WTC11 (cell line): ENCODE measurements at regions not wholly inside any gene's neighbourhood (a gene's known extent, or its start where the extent isn't known, plus 50 kb on each side); places are given as distances from the start of the nearest gene placed in this dataset.

Experiments used
- ATAC-seq: fragments of 200-7000 bp; cut with Tn5 transposase; 2 replicates; pipeline ENCODE4 v1.10.0; 2021; ENCODE audit warnings: mild to moderate bottlenecking, moderate library complexity
- CTCF ChIA-PET: fragments of 300-600 bp; sonication (Branson Sonifier 250); formaldehyde crosslinking; loops from one replicate; lab custom pipeline; 2021; ENCODE audit warnings: antibody characterized with exemption; lab: Charles Lee
- POLR2A ChIA-PET: fragments of 350-600 bp; sonication (Branson Sonifier 250); formaldehyde crosslinking; loops from one replicate; lab custom pipeline; 2021; ENCODE audit warnings: antibody characterized with exemption; lab: Charles Lee
- DNase-seq: peaks from one replicate; pipeline ENCODE4 v3.0.0; 2021; ENCODE audit warnings: low spot score
- H3K27ac Mint-ChIP-seq: 2 replicates; pipeline ENCODE4 v1.8.0; 2021; ENCODE audit warnings: mixed read lengths
- H3K27me3 Mint-ChIP-seq: 2 replicates; pipeline ENCODE4 v1.8.0; 2021; ENCODE audit warnings: low read depth, mild to moderate bottlenecking, moderate library complexity, mixed read lengths
- H3K36me3 Mint-ChIP-seq: 2 replicates; pipeline ENCODE4 v1.8.0; 2021; ENCODE audit warnings: mixed read lengths
- H3K4me1 Mint-ChIP-seq: 2 replicates; pipeline ENCODE4 v1.8.0; 2022; ENCODE audit warnings: mixed read lengths
- H3K4me3 Mint-ChIP-seq: 2 replicates; pipeline ENCODE4 v1.8.0; 2021; ENCODE audit warnings: mild to moderate bottlenecking, moderate library complexity, mixed read lengths
- H3K9me3 Mint-ChIP-seq: 2 replicates; pipeline ENCODE4 v1.8.0; 2021; ENCODE audit warnings: mixed read lengths
- AFF4 ChIP-seq: sonication (generic); formaldehyde crosslinking; IDR thresholded peaks from 2 replicates; pipeline ENCODE4 v1.8.1; 2023; ENCODE audit warnings: mild to moderate bottlenecking, missing genetic modification reagents, borderline replicate concordance
- ATF1 ChIP-seq: sonication (generic); formaldehyde crosslinking; IDR thresholded peaks from 2 replicates; pipeline ENCODE4 v1.8.1; 2023; ENCODE audit warnings: mild to moderate bottlenecking, moderate library complexity, missing genetic modification reagents
- ATF2 ChIP-seq: sonication (generic); formaldehyde crosslinking; IDR thresholded peaks from 2 replicates; pipeline ENCODE4 v1.8.1; 2022; ENCODE audit warnings: low read depth, missing genetic modification reagents, borderline replicate concordance
- CDX4 ChIP-seq: fragments of 250-450 bp; sonication (Bioruptor Pico); IDR thresholded peaks from 2 replicates; pipeline ENCODE4 v1.9.0; 2021; ENCODE audit warnings: moderate library complexity, mild to moderate bottlenecking, inconsistent platforms, borderline replicate concordance
- CREM ChIP-seq: sonication (generic); formaldehyde crosslinking; IDR thresholded peaks from 2 replicates; pipeline ENCODE4 v1.8.1; 2022; ENCODE audit warnings: mild to moderate bottlenecking, missing genetic modification reagents, moderate library complexity
- CTCF ChIP-seq: fragments of 200-600 bp; IDR thresholded peaks from 2 replicates; pipeline ENCODE4 v1.8.0; 2022; ENCODE audit warnings: antibody characterized with exemption
- E2F1 ChIP-seq: sonication (generic); formaldehyde crosslinking; IDR thresholded peaks from 2 replicates; pipeline ENCODE4 v1.8.0; 2022; ENCODE audit warnings: mild to moderate bottlenecking, missing genetic modification reagents
- E2F4 ChIP-seq: sonication (generic); formaldehyde crosslinking; IDR thresholded peaks from 2 replicates; pipeline ENCODE4 v1.8.1; 2022; ENCODE audit warnings: low read depth, mild to moderate bottlenecking, moderate library complexity, missing genetic modification reagents, borderline replicate concordance
- EMX1 ChIP-seq: fragments of 250-450 bp; sonication (Bioruptor Pico); IDR thresholded peaks from 2 replicates; pipeline ENCODE4 v1.8.0; 2021; ENCODE audit warnings: mild to moderate bottlenecking
- FOXP1 ChIP-seq: sonication (generic); formaldehyde crosslinking; IDR thresholded peaks from 2 replicates; pipeline ENCODE4 v1.8.0; 2022; ENCODE audit warnings: missing genetic modification reagents, mild to moderate bottlenecking, moderate library complexity, borderline replicate concordance
- GABPB1 ChIP-seq: sonication (generic); formaldehyde crosslinking; IDR thresholded peaks from 2 replicates; pipeline ENCODE4 v1.8.1; 2023; ENCODE audit warnings: mild to moderate bottlenecking, missing genetic modification reagents
- GRHL2 ChIP-seq: fragments of 250-450 bp; sonication (Bioruptor Pico); IDR thresholded peaks from 2 replicates; pipeline ENCODE4 v1.8.0; 2022; ENCODE audit warnings: mild to moderate bottlenecking, moderate library complexity; ENCODE audit not compliant: insufficient replicate concordance, severe bottlenecking
- GTF2I ChIP-seq: fragments of 250-450 bp; sonication (Bioruptor Pico); conservative IDR thresholded peaks from 2 replicates; pipeline ENCODE4 v1.4.0; 2021; ENCODE audit warnings: mild to moderate bottlenecking
- HMGA2 ChIP-seq: fragments of 250-450 bp; sonication (Bioruptor Pico); IDR thresholded peaks from 2 replicates; pipeline ENCODE4 v1.4.0; 2021; ENCODE audit warnings: mild to moderate bottlenecking, moderate library complexity
- IRF2 ChIP-seq: sonication (generic); formaldehyde crosslinking; IDR thresholded peaks from 2 replicates; pipeline ENCODE4 v1.8.0; 2022; ENCODE audit warnings: low read depth, missing genetic modification reagents, borderline replicate concordance
- JAZF1 ChIP-seq: fragments of 250-450 bp; sonication (Bioruptor Pico); IDR thresholded peaks from 2 replicates; pipeline ENCODE4 v1.9.0; 2021; ENCODE audit warnings: moderate library complexity, mild to moderate bottlenecking, inconsistent platforms
- NFE2L1 ChIP-seq: sonication (generic); formaldehyde crosslinking; IDR thresholded peaks from 2 replicates; pipeline ENCODE4 v1.8.1; 2023; ENCODE audit warnings: missing genetic modification reagents
- NR3C1 ChIP-seq: sonication (generic); formaldehyde crosslinking; conservative IDR thresholded peaks from 2 replicates; pipeline ENCODE4 v1.8.1; 2023; ENCODE audit warnings: low read depth, mild to moderate bottlenecking, missing genetic modification reagents
- RORB ChIP-seq: fragments of 250-450 bp; sonication (Bioruptor Pico); IDR thresholded peaks from 2 replicates; pipeline ENCODE4 v1.9.0; 2021; ENCODE audit warnings: mild to moderate bottlenecking
- SMAD4 ChIP-seq: sonication (generic); formaldehyde crosslinking; IDR thresholded peaks from 2 replicates; pipeline ENCODE4 v1.8.0; 2022; ENCODE audit warnings: mild to moderate bottlenecking, missing genetic modification reagents
- ZBTB21 ChIP-seq: sonication (generic); formaldehyde crosslinking; IDR thresholded peaks from 2 replicates; pipeline ENCODE4 v1.8.1; 2023; ENCODE audit warnings: mild to moderate bottlenecking, missing genetic modification reagents, borderline replicate concordance
- ZNF281 ChIP-seq: sonication (generic); formaldehyde crosslinking; IDR thresholded peaks from 2 replicates; pipeline ENCODE4 v1.8.0; 2023; ENCODE audit warnings: mild to moderate bottlenecking, missing genetic modification reagents

- TF ChIP-seq AFF4 (CRISPR knock-in tag) (no peak), IRF2 (no peak), NR3C1 (CRISPR knock-in tag) (no peak), ATF2 (CRISPR knock-in tag) (no peak), EMX1 (CRISPR knock-in tag) (no peak)
Observed at GRCh38 chr1:166590161-166590560, 249.1 kb upstream of the POGK start (continued).

- Mint-ChIP-seq H3K4me3 (no peak overlapping the region), H3K36me3 (no peaks in the 10 kb centered on the region), H3K27me3 (no peaks in the 10 kb centered on the region), H3K9me3 (peaks cover 13% of the 10 kb centered on the region), H3K4me1 (no peaks in the 10 kb centered on the region), H3K27ac (no peak overlapping the region)
- CTCF ChIA-PET, result interaction anchor here (1.0 kb wide), 1 partner anchor 116 kb away, joined by 3 read pairs; no protein-coding TSS in a partner anchor
- no peak for TF ChIP-seq E2F4 (CRISPR knock-in tag)
- no peak for TF ChIP-seq NFE2L1
- no peak for TF ChIP-seq ZBTB21 (CRISPR knock-in tag)
- TF ChIP-seq E2F1 (CRISPR knock-in tag), result no peak
- no peak for TF ChIP-seq FOXP1 (CRISPR knock-in tag)
- TF ChIP-seq CDX4 (CRISPR knock-in tag), result no peak
- no peak for TF ChIP-seq RORB
- no peak for TF ChIP-seq CTCF
- TF ChIP-seq CREM (CRISPR knock-in tag), result no peak
- no peak for TF ChIP-seq GRHL2 (CRISPR knock-in tag)
- TF ChIP-seq ATF1, result no peak
- no peak for TF ChIP-seq GABPB1
- no peak for TF ChIP-seq SMAD4 (CRISPR knock-in tag)
- no peak for TF ChIP-seq ZNF281 (CRISPR knock-in tag)
- TF ChIP-seq JAZF1 (CRISPR knock-in tag), result no peak
- no peak for TF ChIP-seq GTF2I (CRISPR knock-in tag)
- no peak for TF ChIP-seq HMGA2
- no peak for ATAC-seq
- DNase-seq, result no peak
- POLR2A ChIA-PET, result no interaction called here
Observed at GRCh38 chr1:166594646-166595045, 244.6 kb upstream of the POGK start.
